KMS-11 (cell line): ENCODE measurements at regions not wholly inside any gene's neighbourhood (a gene's known extent, or its start where the extent isn't known, plus 50 kb on each side); places are given as distances from the start of the nearest gene placed in this dataset.

Source experiments
- H2AFZ ChIP-seq: fragments of 200-600 bp; sonication (generic); 2 replicates; pipeline ENCODE4 v1.6.1; 2016; ENCODE audit warnings: antibody characterized with exemption, mixed run types, low read depth
- H3K27ac ChIP-seq: fragments of 200-600 bp; sonication (generic); 2 replicates; pipeline ENCODE4 v1.6.1; 2016; ENCODE audit warnings: mild to moderate bottlenecking, mixed run types
- H3K27me3 ChIP-seq: fragments of 200-600 bp; sonication (generic); 2 replicates; pipeline ENCODE4 v1.6.1; 2017; ENCODE audit warnings: mild to moderate bottlenecking, low read depth, mixed run types, moderate library complexity; ENCODE audit not compliant: insufficient read depth
- H3K36me3 ChIP-seq: fragments of 200-600 bp; sonication (generic); 2 replicates; pipeline ENCODE4 v1.6.1; 2017; ENCODE audit warnings: mild to moderate bottlenecking, mixed run types; ENCODE audit not compliant: insufficient read depth
- H3K4me1 ChIP-seq: fragments of 200-600 bp; sonication (generic); 2 replicates; pipeline ENCODE4 v1.6.1; 2016; ENCODE audit warnings: mild to moderate bottlenecking, low read depth, mixed run types; ENCODE audit not compliant: poor library complexity, severe bottlenecking
- H3K4me2 ChIP-seq: fragments of 200-600 bp; sonication (generic); 2 replicates; pipeline ENCODE4 v1.7.0; 2016; ENCODE audit warnings: mild to moderate bottlenecking, mixed run types
- H3K4me3 ChIP-seq: fragments of 200-600 bp; sonication (generic); IDR thresholded peaks from 2 replicates; pipeline ENCODE4 v1.6.1; 2017; ENCODE audit warnings: low read depth, low read length, mixed read lengths; ENCODE audit not compliant: insufficient read depth
- H3K79me2 ChIP-seq: fragments of 200-600 bp; sonication (generic); 2 replicates; pipeline ENCODE4 v1.6.1; 2016; ENCODE audit warnings: low read depth, mixed run types; ENCODE audit not compliant: insufficient read depth
- H3K9ac ChIP-seq: fragments of 200-600 bp; sonication (generic); 2 replicates; pipeline ENCODE4 v1.6.1; 2016; ENCODE audit warnings: mild to moderate bottlenecking, mixed run types
- H4K20me1 ChIP-seq: fragments of 200-600 bp; sonication (generic); 2 replicates; pipeline ENCODE4 v1.6.1; 2016; ENCODE audit warnings: mild to moderate bottlenecking, mixed run types; ENCODE audit not compliant: insufficient read depth
- CTCF ChIP-seq: fragments of 200-600 bp; sonication (generic); conservative IDR thresholded peaks from 2 replicates; pipeline ENCODE4 v1.6.1; 2017; ENCODE audit warnings: low read depth, mild to moderate bottlenecking, antibody characterized with exemption, low read length, moderate library complexity, mixed read lengths

GRCh38 chr15:38878026-38878425, 313.4 kb upstream of the RASGRP1 start:
- no peaks in the 10 kb centered on the region for H4K20me1 ChIP-seq
- no peaks in the 10 kb centered on the region for H3K4me1 ChIP-seq
- H3K4me3 ChIP-seq, result no peak overlapping the region
- no peak overlapping the region for H3K9ac ChIP-seq
- no peaks in the 10 kb centered on the region for H3K36me3 ChIP-seq
- H3K27ac ChIP-seq, result no peak overlapping the region
- no peak overlapping the region for H2AFZ ChIP-seq
- no peaks in the 10 kb centered on the region for H3K27me3 ChIP-seq
- H3K79me2 ChIP-seq, result no peaks in the 10 kb centered on the region
- no peak for TF ChIP-seq CTCF
- no peak overlapping the region for H3K4me2 ChIP-seq

- TF ChIP-seq CTCF, result no peak
- H4K20me1 ChIP-seq, result no peaks in the 10 kb centered on the region
- no peak overlapping the region for H3K27ac ChIP-seq
- H3K9ac ChIP-seq, result no peak overlapping the region
- H3K4me3 ChIP-seq, result no peak overlapping the region
- H3K4me2 ChIP-seq, result no peak overlapping the region
- no peaks in the 10 kb centered on the region for H3K27me3 ChIP-seq
- H2AFZ ChIP-seq, result no peak overlapping the region
- H3K36me3 ChIP-seq, result no peaks in the 10 kb centered on the region
- no peaks in the 10 kb centered on the region for H3K4me1 ChIP-seq
- no peaks in the 10 kb centered on the region for H3K79me2 ChIP-seq
Observed at GRCh38 chr15:38878926-38879325, 314.3 kb upstream of the RASGRP1 start.

GRCh38 chr15:38879909-38880471, 315.4 kb upstream of the RASGRP1 start:
- Histone ChIP-seq H2AFZ (no peak overlapping the region), H3K36me3 (no peaks in the 10 kb centered on the region), H3K4me1 (no peaks in the 10 kb centered on the region), H3K79me2 (no peaks in the 10 kb centered on the region), H3K9ac (no peak overlapping the region), H3K27ac (no peak overlapping the region), H3K27me3 (no peaks in the 10 kb centered on the region), H3K4me2 (no peak overlapping the region), H3K4me3 (no peak overlapping the region), H4K20me1 (no peaks in the 10 kb centered on the region)
- TF ChIP-seq CTCF, result no peak

GRCh38 chr15:38882221-38882620, 317.6 kb upstream of the RASGRP1 start:
- H3K36me3 ChIP-seq, result no peaks in the 10 kb centered on the region
- H3K4me1 ChIP-seq, result no peaks in the 10 kb centered on the region
- TF ChIP-seq CTCF, result no peak
- H3K9ac ChIP-seq, result no peak overlapping the region
- H4K20me1 ChIP-seq, result no peaks in the 10 kb centered on the region
- no peaks in the 10 kb centered on the region for H3K27me3 ChIP-seq
- no peak overlapping the region for H3K4me2 ChIP-seq
- no peak overlapping the region for H2AFZ ChIP-seq
- H3K27ac ChIP-seq, result no peak overlapping the region
- no peaks in the 10 kb centered on the region for H3K79me2 ChIP-seq
- H3K4me3 ChIP-seq, result no peak overlapping the region
